Trophoblast cell (in vitro differentiated cells and primary cell): ENCODE measurements at regions not wholly inside any gene's neighbourhood (a gene's known extent, or its start where the extent isn't known, plus 50 kb on each side); places are given as distances from the start of the nearest gene placed in this dataset.

Experiments used
- DNase-seq, 2 donors: peaks; one replicate each; pipeline ENCODE4 v3.0.0-alpha.2; 2016
- H2AFZ ChIP-seq: 2 replicates; pipeline ENCODE4 v1.6.1; 2013; ENCODE audit warnings: low read length, moderate library complexity, mild to moderate bottlenecking; ENCODE audit not compliant: insufficient read depth, poor library complexity
- H2AK5ac ChIP-seq: 2 replicates; pipeline ENCODE4 v1.6.1; 2013; ENCODE audit warnings: mild to moderate bottlenecking, low read length
- H2BK120ac ChIP-seq: 2 replicates; pipeline ENCODE4 v1.6.1; 2013; ENCODE audit warnings: low read length, mild to moderate bottlenecking, moderate library complexity; ENCODE audit not compliant: insufficient read depth, poor library complexity
- H2BK12ac ChIP-seq: 2 replicates; pipeline ENCODE4 v1.6.1; 2013; ENCODE audit warnings: mild to moderate bottlenecking, low read length, moderate library complexity
- H2BK5ac ChIP-seq: 2 replicates; pipeline ENCODE4 v1.6.1; 2013; ENCODE audit warnings: low read length, low read depth, moderate library complexity, mild to moderate bottlenecking; ENCODE audit not compliant: poor library complexity
- H3K14ac ChIP-seq: 2 replicates; pipeline ENCODE4 v1.6.1; 2013; ENCODE audit warnings: mild to moderate bottlenecking, low read length
- H3K18ac ChIP-seq: 2 replicates; pipeline ENCODE4 v1.6.1; 2013; ENCODE audit warnings: mild to moderate bottlenecking, low read length
- H3K23ac ChIP-seq: 2 replicates; pipeline ENCODE4 v1.6.1; 2013; ENCODE audit warnings: low read length
- H3K27ac ChIP-seq: 2 replicates; pipeline ENCODE4 v1.5.1; 2013; ENCODE audit warnings: low read depth, mild to moderate bottlenecking, inconsistent platforms, low read length, moderate library complexity
- H3K27me3 ChIP-seq: 2 replicates; pipeline ENCODE4 v1.6.1; 2013; ENCODE audit warnings: inconsistent platforms, mild to moderate bottlenecking, low read length, moderate library complexity; ENCODE audit not compliant: insufficient read depth
- H3K36me3 ChIP-seq, 2 experiments: 1 replicate in 1 of 2; 2 replicates in 1 of 2; pipeline ENCODE4 v1.6.1; 2013; ENCODE audit warnings: low read length in 2 of 2, mild to moderate bottlenecking in 2 of 2, moderate library complexity in 1 of 2; ENCODE audit not compliant: insufficient read depth in 2 of 2, control insufficient read depth in 1 of 2
- H3K4ac ChIP-seq: 2 replicates; pipeline ENCODE4 v1.6.1; 2013; ENCODE audit warnings: low read depth, mild to moderate bottlenecking, low read length, moderate library complexity
- H3K4me1 ChIP-seq, 2 experiments: 1 replicate in 1 of 2; 2 replicates in 1 of 2; pipeline ENCODE4 v1.6.1; 2013; ENCODE audit warnings: low read length in 2 of 2, mild to moderate bottlenecking in 2 of 2, moderate library complexity in 1 of 2; ENCODE audit not compliant: insufficient read depth in 2 of 2, control insufficient read depth in 1 of 2
- H3K4me2 ChIP-seq: 2 replicates; pipeline ENCODE4 v1.6.1; 2013; ENCODE audit warnings: inconsistent platforms, mild to moderate bottlenecking, low read length, moderate library complexity
- H3K4me3 ChIP-seq: 2 replicates; pipeline ENCODE4 v1.5.1; 2013; ENCODE audit warnings: mild to moderate bottlenecking, low read depth, low read length, inconsistent platforms
- H3K79me1 ChIP-seq: one replicate; pipeline ENCODE4 v1.6.1; 2013; ENCODE audit warnings: low read length
- H3K79me2 ChIP-seq: 2 replicates; pipeline ENCODE4 v1.6.1; 2013; ENCODE audit warnings: low read length, mild to moderate bottlenecking; ENCODE audit not compliant: control insufficient read depth, insufficient read depth, poor library complexity
- H3K9ac ChIP-seq: 2 replicates; pipeline ENCODE4 v1.6.1; 2013; ENCODE audit warnings: mild to moderate bottlenecking, low read length
- H3K9me3 ChIP-seq: 2 replicates; pipeline ENCODE4 v1.6.1; 2013; ENCODE audit warnings: low read depth, mild to moderate bottlenecking, control low read depth, inconsistent platforms, low read length; ENCODE audit not compliant: insufficient read depth
- H4K12ac ChIP-seq: 2 replicates; pipeline ENCODE4 v1.6.1; 2013; ENCODE audit warnings: low read depth, mild to moderate bottlenecking, low read length, moderate library complexity
- H4K8ac ChIP-seq: 2 replicates; pipeline ENCODE4 v1.6.1; 2013; ENCODE audit warnings: low read depth, mild to moderate bottlenecking, low read length, moderate library complexity
- H4K91ac ChIP-seq: one replicate; pipeline ENCODE4 v1.6.1; 2013; ENCODE audit warnings: low read depth, mild to moderate bottlenecking, low read length, moderate library complexity
- WGBS: extraction: QIAGEN DNeasy Blood & Tissue Kit; methylation state at CpG from one replicate; pipeline ENCODE4 v1.1.7; 2013; ENCODE audit warnings: missing lambda C conversion rate; ENCODE audit not compliant: insufficient read length, insufficient coverage; ENCODE audit errors: extremely low coverage; 5-methylcytosine and 5-hydroxymethylcytosine counted together

DNA sequence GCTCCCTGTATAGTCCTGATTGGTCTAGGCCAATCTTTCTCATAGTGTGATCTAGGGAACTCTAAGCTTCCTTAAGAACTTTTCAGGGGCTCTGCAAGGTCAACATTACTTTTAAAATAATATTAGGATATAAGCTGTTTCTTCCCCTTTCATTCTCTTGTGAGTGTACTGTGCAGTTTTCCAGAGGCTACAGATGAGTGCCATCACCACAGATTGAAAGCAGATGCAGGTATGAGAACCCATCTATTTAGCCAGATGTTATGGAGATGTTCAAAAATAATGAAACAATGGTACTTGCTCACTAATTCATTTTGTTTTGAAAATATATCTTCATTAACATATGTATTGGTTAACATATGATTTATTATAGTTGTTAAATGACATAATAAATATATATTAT is 169.2 kb upstream of the SEMA3A start:
- no peak overlapping the region for H2BK120ac ChIP-seq
- no peak overlapping the region for H2AK5ac ChIP-seq
- no peak overlapping the region for H2BK12ac ChIP-seq
- no peak overlapping the region for H2AFZ ChIP-seq
- H3K14ac ChIP-seq, result no peak overlapping the region
- no peaks in the 10 kb centered on the region for H3K9me3 ChIP-seq
- no peak overlapping the region for H4K91ac ChIP-seq
- H3K23ac ChIP-seq, result no peak overlapping the region
- H3K4me3 ChIP-seq, result no peak overlapping the region
- no peak for DNase-seq
- no peaks in the 10 kb centered on the region for H3K27me3 ChIP-seq
- H3K27ac ChIP-seq, result no peak overlapping the region
- H3K4me2 ChIP-seq, result no peak overlapping the region
- no peaks in the 10 kb centered on the region for H3K36me3 ChIP-seq
- H4K8ac ChIP-seq, result no peak overlapping the region
- H2BK5ac ChIP-seq, result no peak overlapping the region
- no peak overlapping the region for H3K9ac ChIP-seq
- H3K18ac ChIP-seq, result no peak overlapping the region
- H3K4ac ChIP-seq, result no peak overlapping the region
- H4K12ac ChIP-seq, result no peak overlapping the region
- no peaks in the 10 kb centered on the region for H3K79me1 ChIP-seq
- H3K4me1 ChIP-seq, result no peaks in the 10 kb centered on the region
- no peaks in the 10 kb centered on the region for H3K79me2 ChIP-seq

DNA sequence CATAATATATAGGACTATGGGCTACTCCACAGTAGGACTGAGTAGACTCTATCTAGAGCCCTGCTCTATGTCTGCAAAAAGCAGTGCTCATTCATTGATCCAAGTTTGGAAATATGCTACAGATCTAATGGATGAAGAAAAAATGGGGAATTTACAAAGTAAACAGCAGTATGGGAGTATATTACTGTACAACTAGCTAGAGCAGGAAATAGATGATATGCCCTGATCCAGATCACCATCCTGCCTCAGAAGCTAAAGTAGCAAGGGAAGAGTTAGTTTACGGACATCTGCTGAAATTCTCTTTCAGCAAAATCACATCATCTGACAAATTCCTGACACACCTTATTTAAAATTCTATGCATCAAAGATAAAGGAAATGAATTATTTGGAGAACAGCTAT is 168.2 kb upstream of the SEMA3A start:
- Histone ChIP-seq H3K79me2 (no peaks in the 10 kb centered on the region), H3K79me1 (no peaks in the 10 kb centered on the region), H3K9ac (no peak overlapping the region), H3K4me1 (no peaks in the 10 kb centered on the region), H4K91ac (no peak overlapping the region), H3K23ac (no peak overlapping the region), H2AK5ac (no peak overlapping the region), H3K4me2 (no peak overlapping the region), H4K12ac (no peak overlapping the region), H3K27ac (no peak overlapping the region), H3K9me3 (no peaks in the 10 kb centered on the region), H2AFZ (no peak overlapping the region), H4K8ac (no peak overlapping the region), H3K27me3 (no peaks in the 10 kb centered on the region), H3K18ac (no peak overlapping the region), H3K36me3 (no peaks in the 10 kb centered on the region), H3K14ac (no peak overlapping the region), H2BK120ac (no peak overlapping the region), H2BK12ac (no peak overlapping the region), H3K4me3 (no peak overlapping the region), H3K4ac (no peak overlapping the region), H2BK5ac (no peak overlapping the region)
- no CpG with 5 or more reads among the region's 1 CpG for WGBS
- DNase-seq, result no peak

DNA sequence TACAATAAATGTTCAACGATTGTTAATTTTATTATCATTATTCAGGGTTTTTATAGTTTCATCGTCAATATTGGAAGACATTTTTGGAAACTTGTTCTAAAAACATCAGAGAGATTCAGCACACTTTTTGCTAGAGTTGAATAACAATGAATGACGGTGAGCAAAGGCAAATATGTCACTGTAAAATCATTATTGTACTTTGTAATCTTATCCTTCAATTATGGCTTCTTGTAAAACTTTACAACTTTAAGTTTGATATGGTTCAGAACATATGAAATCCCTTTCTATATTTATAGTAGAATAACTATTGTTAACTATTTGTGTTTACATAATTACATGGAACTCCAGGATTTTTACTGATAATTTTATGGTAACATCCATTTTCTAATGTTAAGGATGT is 167.8 kb upstream of the SEMA3A start:
- no peak for DNase-seq
- Histone ChIP-seq H3K79me1 (no peaks in the 10 kb centered on the region), H3K9ac (no peak overlapping the region), H3K4ac (no peak overlapping the region), H3K27me3 (no peaks in the 10 kb centered on the region), H3K36me3 (no peaks in the 10 kb centered on the region), H3K27ac (no peak overlapping the region), H3K4me2 (no peak overlapping the region), H2BK5ac (no peak overlapping the region), H4K8ac (no peak overlapping the region), H2AFZ (no peak overlapping the region), H2AK5ac (no peak overlapping the region), H2BK12ac (no peak overlapping the region), H3K4me1 (no peaks in the 10 kb centered on the region), H3K4me3 (no peak overlapping the region), H4K12ac (no peak overlapping the region), H3K18ac (no peak overlapping the region), H2BK120ac (no peak overlapping the region), H3K79me2 (no peaks in the 10 kb centered on the region), H3K9me3 (no peaks in the 10 kb centered on the region), H3K23ac (no peak overlapping the region), H4K91ac (no peak overlapping the region), H3K14ac (no peak overlapping the region)
- no CpG with 5 or more reads among the region's 3 CpGs for WGBS

DNA sequence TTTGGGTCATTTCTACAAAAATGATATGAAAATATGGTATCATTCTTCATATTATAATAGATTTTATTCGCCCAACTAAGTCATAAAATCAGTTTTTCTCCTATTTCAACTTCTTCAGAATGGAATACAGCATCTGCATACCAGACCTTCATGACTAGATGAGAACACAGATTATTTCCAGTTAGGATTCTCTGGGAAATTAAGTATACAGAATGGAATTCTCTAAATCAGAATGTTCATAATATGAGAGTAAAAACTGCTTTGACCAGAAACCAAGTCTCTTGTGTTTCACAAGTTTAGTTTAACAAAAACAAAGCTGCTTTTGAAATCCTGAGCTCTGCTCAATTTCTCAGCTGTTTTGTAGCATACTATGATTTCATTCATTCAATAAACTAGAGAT is 160.3 kb upstream of the SEMA3A start:
- peak in 1 of 2 donors; percentile 36 for DNase-seq
- H2BK120ac ChIP-seq, result no peak overlapping the region
- no peak overlapping the region for H4K8ac ChIP-seq
- no peak overlapping the region for H2AFZ ChIP-seq
- no peak overlapping the region for H3K23ac ChIP-seq
- no peak overlapping the region for H2BK12ac ChIP-seq
- no peak overlapping the region for H2AK5ac ChIP-seq
- H3K79me1 ChIP-seq, result no peaks in the 10 kb centered on the region
- H3K18ac ChIP-seq, result no peak overlapping the region
- no peak overlapping the region for H3K4me2 ChIP-seq
- no CpG with 5 or more reads among the region's 1 CpG for WGBS
- H3K9ac ChIP-seq, result no peak overlapping the region
- no peaks in the 10 kb centered on the region for H3K9me3 ChIP-seq
- no peaks in the 10 kb centered on the region for H3K4me1 ChIP-seq
- no peaks in the 10 kb centered on the region for H3K36me3 ChIP-seq
- H3K79me2 ChIP-seq, result no peaks in the 10 kb centered on the region
- H2BK5ac ChIP-seq, result no peak overlapping the region
- H3K27ac ChIP-seq, result no peak overlapping the region
- H4K12ac ChIP-seq, result no peak overlapping the region
- no peak overlapping the region for H3K4ac ChIP-seq
- no peak overlapping the region for H3K14ac ChIP-seq
- no peaks in the 10 kb centered on the region for H3K27me3 ChIP-seq
- no peak overlapping the region for H4K91ac ChIP-seq
- no peak overlapping the region for H3K4me3 ChIP-seq

DNA sequence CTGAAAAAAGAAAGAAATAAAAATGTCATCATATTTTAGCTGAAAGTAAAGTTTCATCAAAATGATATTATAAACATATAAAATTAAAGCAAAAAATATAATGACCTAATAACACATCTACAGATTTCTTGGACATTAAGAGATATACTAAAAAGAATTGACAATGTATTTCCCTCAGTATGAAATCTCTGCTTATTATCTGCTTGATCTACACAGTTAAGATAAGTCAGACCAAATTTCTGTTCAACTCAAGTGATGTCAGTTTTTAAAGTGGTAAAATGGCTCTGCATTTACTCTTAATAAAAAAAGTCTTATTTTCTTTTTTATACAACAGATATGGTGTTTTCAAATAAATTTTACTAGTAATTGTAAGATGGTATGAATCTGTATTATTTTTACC is 159.4 kb upstream of the SEMA3A start:
- Histone ChIP-seq H4K8ac (no peak overlapping the region), H3K18ac (no peak overlapping the region), H3K27me3 (no peaks in the 10 kb centered on the region), H4K12ac (no peak overlapping the region), H2AFZ (no peak overlapping the region), H4K91ac (no peak overlapping the region), H3K4me2 (no peak overlapping the region), H3K27ac (no peak overlapping the region), H3K14ac (no peak overlapping the region), H3K9ac (no peak overlapping the region), H3K23ac (no peak overlapping the region), H3K79me2 (no peaks in the 10 kb centered on the region), H3K4me3 (no peak overlapping the region), H2BK120ac (no peak overlapping the region), H3K4ac (no peak overlapping the region), H3K9me3 (no peaks in the 10 kb centered on the region), H2BK5ac (no peak overlapping the region), H3K4me1 (no peaks in the 10 kb centered on the region), H2BK12ac (no peak overlapping the region), H3K79me1 (no peaks in the 10 kb centered on the region), H3K36me3 (no peaks in the 10 kb centered on the region), H2AK5ac (no peak overlapping the region)
- DNase-seq, result no peak
